NCI-H1436 (cell line): ENCODE measurements at regions not wholly inside any gene's neighbourhood (a gene's known extent, or its start where the extent isn't known, plus 50 kb on each side); places are given as distances from the start of the nearest gene placed in this dataset.
"Not testable (repeated sequence)": the region's sequence is repeated elsewhere in the genome, so short reads cannot be mapped to it uniquely, and the experiment has no call there.

Experiments
- DNase-seq: peaks from one replicate; lab custom pipeline; 2025; lab: John Stamatoyannopoulos, UW

GRCh38 chr6:3962291-3963280 lies 113.4 kb downstream of the FAM50B start:
- DNase-seq, result no peak

GRCh38 chr6:3963426-3963825 lies 114.3 kb downstream of the FAM50B start:
- DNase-seq, result no peak

GRCh38 chr6:3965071-3965718 lies 113.7 kb downstream of the FAM217A start:
- DNase-seq, result no peak

GRCh38 chr6:3966426-3966825 lies 112.5 kb downstream of the FAM217A start:
- no peak for DNase-seq

DNA sequence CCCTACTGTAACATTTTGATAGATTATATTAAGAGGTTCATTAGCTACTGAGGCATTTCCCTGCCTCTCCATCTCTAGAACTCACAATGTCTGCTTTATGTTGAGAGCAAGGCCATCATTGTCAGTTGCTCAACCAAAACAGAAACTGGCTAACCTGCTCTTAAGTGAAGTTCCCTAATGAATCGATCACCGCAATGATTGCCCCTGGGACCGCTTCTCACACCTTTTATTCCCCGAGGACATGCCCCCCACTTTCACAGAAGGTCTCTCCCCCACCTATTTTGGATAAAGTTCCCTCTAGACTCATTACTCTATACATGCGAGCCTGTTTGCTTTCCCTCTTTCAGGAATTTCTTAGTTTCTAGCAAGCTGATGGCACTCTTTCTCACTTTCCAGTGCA lies 108.8 kb downstream of the FAM217A start:
- no peak for DNase-seq

- DNase-seq, result not testable (repeated sequence)
Observed at GRCh38 chr6:3973152-3973551, 105.8 kb downstream of the FAM217A start.

DNA sequence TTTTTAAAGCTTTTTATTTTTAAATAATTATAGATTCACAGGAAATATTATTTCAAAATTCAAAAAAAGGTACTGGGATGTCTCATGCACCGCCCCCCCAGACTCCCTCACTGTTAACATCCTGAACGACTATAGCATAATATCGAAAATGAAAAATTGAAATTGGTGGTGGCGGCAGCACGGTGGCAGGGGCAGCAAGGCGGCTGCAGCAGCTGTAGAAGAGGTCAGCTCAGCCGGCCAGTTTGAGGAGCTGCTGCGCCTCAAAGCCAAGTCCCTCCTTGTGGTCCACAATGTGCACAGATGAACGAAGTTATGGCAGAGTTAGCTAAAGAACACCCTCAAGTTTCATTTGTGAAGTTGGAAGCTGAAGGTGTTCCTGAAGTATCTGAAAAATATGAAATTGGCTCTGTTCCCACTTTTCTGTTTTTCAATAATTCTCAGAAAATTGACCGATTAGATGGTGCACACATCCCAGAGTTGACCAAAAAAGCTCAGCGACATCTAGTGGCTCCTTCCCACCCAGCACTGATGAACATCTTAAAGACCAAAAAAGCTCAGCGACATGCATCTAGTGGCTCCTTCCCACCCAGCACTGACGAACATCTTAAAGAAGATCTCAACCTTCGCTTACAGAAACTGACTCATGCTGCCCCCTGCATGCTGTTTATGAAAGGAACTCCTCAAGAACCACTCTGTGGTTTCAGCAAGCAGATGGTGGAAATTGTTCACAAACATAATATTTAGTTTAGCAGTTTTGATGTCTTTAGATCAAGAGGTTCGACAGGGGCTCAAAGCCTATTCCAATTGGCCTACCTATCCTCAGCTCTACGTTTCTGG lies 100.8 kb downstream of the FAM217A start:
- DNase-seq, result peak; percentile 1

- DNase-seq, result not testable (repeated sequence)
Observed at GRCh38 chr6:3978966-3979365, 100.0 kb downstream of the FAM217A start.

- DNase-seq, result no peak
Observed at GRCh38 chr6:3981917-3982316, 97.0 kb downstream of the FAM217A start.

GRCh38 chr6:3983778-3984177 lies 95.2 kb downstream of the FAM217A start:
- DNase-seq, result no peak

DNA sequence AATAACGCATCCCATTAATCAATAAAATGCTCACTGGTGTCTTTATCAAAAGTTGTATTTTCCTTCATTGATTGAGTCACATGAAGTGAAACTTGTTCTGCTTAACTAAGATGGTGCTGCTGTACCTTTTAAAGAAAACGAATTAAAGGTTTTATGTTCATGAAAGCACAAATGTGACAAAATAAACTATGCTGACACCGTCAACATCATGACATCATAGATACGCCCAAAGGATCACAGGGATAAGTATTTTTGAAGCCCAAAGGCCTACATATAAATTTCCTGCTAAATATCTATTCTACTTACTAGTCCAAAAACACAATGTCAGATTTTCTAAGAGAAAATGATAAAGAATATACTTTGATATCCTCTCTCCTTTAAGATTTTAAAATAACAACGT lies 94.4 kb downstream of the FAM217A start:
- DNase-seq, result no peak

GRCh38 chr6:3986241-3986640 lies 92.7 kb downstream of the FAM217A start:
- no peak for DNase-seq

DNA sequence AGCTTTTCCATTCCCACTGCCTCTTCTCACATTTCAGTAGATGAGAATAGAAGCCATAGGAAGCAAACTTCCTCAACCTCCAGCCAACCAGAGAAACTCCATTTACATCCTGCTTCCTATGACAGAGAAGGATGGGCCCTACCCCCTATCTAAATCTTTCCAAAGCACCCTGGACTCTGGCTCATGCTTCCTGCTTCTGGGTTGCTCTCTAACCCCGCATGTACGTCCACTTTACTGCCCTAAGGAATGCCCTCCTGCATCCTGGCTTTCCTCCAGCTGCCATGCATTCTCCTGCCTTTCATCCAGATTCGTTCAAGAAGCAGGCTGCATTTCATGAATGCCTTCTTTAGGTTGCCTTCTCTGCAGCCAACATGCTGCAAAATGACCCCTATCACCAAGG lies 91.9 kb downstream of the FAM217A start:
- no peak for DNase-seq

GRCh38 chr6:3987576-3987975 lies 91.4 kb downstream of the FAM217A start:
- no peak for DNase-seq

DNA sequence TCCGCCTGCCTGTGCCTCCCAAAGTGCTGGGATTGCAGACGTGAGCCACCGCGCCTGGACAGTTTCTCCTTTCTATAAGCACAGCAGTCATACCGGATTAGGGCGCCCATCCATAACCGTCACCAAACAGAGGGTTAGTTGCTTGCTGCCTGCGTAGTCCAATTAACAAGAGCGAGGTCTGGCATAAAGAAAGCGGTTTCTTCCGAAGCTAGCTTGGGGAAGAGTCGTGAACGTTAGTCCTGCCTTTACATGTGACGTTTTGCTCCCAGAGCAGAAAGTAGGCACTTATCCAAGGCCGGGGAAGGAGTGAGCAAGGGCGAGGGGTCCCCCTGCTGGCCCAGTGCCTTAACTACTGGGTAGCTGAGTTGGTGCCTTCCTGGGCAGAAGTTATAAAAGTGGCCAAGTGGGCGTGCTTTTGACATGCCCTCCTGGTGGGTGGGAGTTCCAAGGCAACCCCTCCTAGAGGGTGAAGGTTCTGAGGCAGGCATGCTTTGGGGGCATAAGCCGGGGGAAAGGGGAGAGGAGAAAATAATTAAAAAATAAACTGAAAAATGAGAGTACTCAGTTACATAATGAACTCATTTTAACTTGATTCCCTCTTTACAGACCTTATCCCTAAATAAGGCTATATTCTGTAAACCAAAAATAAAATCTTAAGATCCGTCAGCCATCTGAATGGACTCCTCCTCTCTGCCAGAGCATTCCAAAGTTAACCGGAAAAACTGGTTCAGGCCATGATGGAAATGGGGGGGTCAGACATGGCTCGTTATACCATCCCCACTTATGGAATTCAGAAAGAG lies 88.0 kb downstream of the FAM217A start:
- peak; percentile 68 for DNase-seq

GRCh38 chr6:3991941-3992340 lies 87.0 kb downstream of the FAM217A start:
- DNase-seq, result no peak

- no peak for DNase-seq
Observed at GRCh38 chr6:3996349-3996748, 82.6 kb downstream of the FAM217A start.

- DNase-seq, result no peak
Observed at GRCh38 chr6:3997177-3997770, 81.7 kb downstream of the FAM217A start.

- no peak for DNase-seq
Observed at GRCh38 chr6:3999800-4000661, 78.9 kb downstream of the FAM217A start.

DNA sequence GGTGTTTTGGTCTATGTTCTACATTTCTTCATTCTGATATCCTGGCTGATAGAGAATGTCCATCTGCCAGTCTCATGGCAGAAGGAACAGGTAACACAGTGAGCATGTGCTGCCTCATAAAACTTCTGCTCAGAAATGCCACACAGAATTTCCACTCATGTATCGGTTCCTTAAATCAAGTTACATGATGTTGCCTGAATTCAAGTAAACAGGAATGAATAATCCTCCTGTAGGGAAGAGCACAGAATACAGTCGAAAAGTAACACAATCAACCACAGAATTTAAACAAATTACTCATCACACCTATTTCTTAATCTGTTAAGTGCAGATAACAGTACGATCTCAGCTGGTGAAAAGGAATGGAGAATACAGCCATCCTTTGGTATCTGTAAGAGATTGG lies 74.7 kb downstream of the FAM217A start:
- DNase-seq, result no peak
